Heart left ventricle (tissue), 16 donors: ENCODE measurements at regions not wholly inside any gene's neighbourhood (a gene's known extent, or its start where the extent isn't known, plus 50 kb on each side); places are given as distances from the start of the nearest gene placed in this dataset.

ENCODE experiments used
- ATAC-seq, 4 donors: fragments of 200-7000 bp; cut with Tn5 transposase; one replicate each; pipeline ENCODE4 v1.9.1; 2020 to 2022; ENCODE audit warnings: moderate library complexity in 4 of 4, mild to moderate bottlenecking in 3 of 4, moderate number of reproducible peaks in 1 of 4
- DNase-seq, 5 donors: peaks; one replicate each; pipeline ENCODE4 v3.0.0-alpha.2; 2020
- H3K27ac ChIP-seq, 12 donors: fragments of 200-600 bp; sonication (generic) in 4 of 12; one replicate each; pipeline versions ENCODE4 v1.5.0 to v1.8.0; 2016 to 2022; ENCODE audit warnings: mild to moderate bottlenecking in 2 of 12
- H3K27me3 ChIP-seq, 9 donors: fragments of 200-600 bp; sonication (generic) in 2 of 9; one replicate each; pipeline versions ENCODE4 v1.5.1 to v1.8.0; 2016 to 2022; ENCODE audit warnings: mild to moderate bottlenecking in 3 of 9
- H3K36me3 ChIP-seq, 9 donors: fragments of 200-600 bp; sonication (generic) in 2 of 9; one replicate each; pipeline versions ENCODE4 v1.5.0 to v1.8.0; 2018 to 2022; ENCODE audit warnings: mild to moderate bottlenecking in 2 of 9
- H3K4me1 ChIP-seq, 12 donors: fragments of 200-600 bp; sonication (generic) in 4 of 12; one replicate each; pipeline versions ENCODE4 v1.5.0 to v1.8.0; 2016 to 2022; ENCODE audit warnings: mild to moderate bottlenecking in 3 of 12
- H3K4me3 ChIP-seq, 12 donors: fragments of 200-600 bp; sonication (generic) in 4 of 12; one replicate each; pipeline versions ENCODE4 v1.5.0 to v1.8.0; 2017 to 2022; ENCODE audit warnings: mild to moderate bottlenecking in 9 of 12, moderate library complexity in 4 of 12
- H3K9me3 ChIP-seq, 12 donors: fragments of 200-600 bp; sonication (generic) in 4 of 12; one replicate each; pipeline versions ENCODE4 v1.5.0 to v1.8.0; 2016 to 2022; ENCODE audit warnings: mild to moderate bottlenecking in 1 of 12
- CTCF ChIP-seq, 12 donors: fragments of 200-600 bp; sonication (generic) in 4 of 12; IDR thresholded peaks; one replicate each; pipeline versions ENCODE4 v1.5.0 to v1.8.0; 2018 to 2022; ENCODE audit warnings: antibody characterized with exemption in 12 of 12, mild to moderate bottlenecking in 5 of 12
- POLR2A ChIP-seq, 2 donors: fragments of 450-650 bp; IDR thresholded peaks; one replicate each; pipeline ENCODE4 v1.6.1; 2017; ENCODE audit warnings: antibody characterized with exemption in 2 of 2, mild to moderate bottlenecking in 2 of 2, moderate library complexity in 2 of 2
- WGBS, 4 donors: extraction: QIAGEN DNeasy Blood & Tissue Kit in 2 of 4; methylation state at CpG; one replicate each; pipeline versions ENCODE4 v1.1.5 to v1.1.7; 2013 to 2018; 5-methylcytosine and 5-hydroxymethylcytosine counted together
- intact Hi-C, 10 donors: fragments of 100-400 bp; cut with DNase I; formaldehyde crosslinking; loops; one replicate each; pipeline versions ENCODE4 v1.11.1 to v1.14.2; 2022
- donor health status: ischemic (EF 13 %, LVEDD 7.1; RV severe dilation, severe dysfunction).
- donor health status: healthy with polysubstance abuse.
- donor health status: DM: no; HTN: yes; CAD: no.
- donor health status: DM: no; HTN: no; CAD: no.
- donor health status: ischemic (EF 25% LVEDD 6.9; RV normal size, moderate dysfunction).
- donor health status: ischemic (EF 25% LVEDD 5.7; RV mildly dilated, moderate dysfunction).
- donor health status: healthy.
- donor health status: DM: yes; HTN: yes; CAD: no.
- donor health status: ischemic (EF 35%, LVEDD 5.7; RV mildly dilated, moderate dysfunction).
- donor health status: nonischemic (EF 11% LVEDD 7.7; RV severe dilation, severe dysfunction).
- donor health status: DM: yes; HTN: yes; CAD: no.
- donor health status: PGD.
- donor health status: ischemic (EF 29% LVEDD 5.4; RV normal size, mild dysfunction).
- donor health status: nonischemic (EF 23%, LVEDD 6.1; RV moderate dilation, normal function).

- DNase-seq (no peak), ATAC-seq (no peak)
- H3K36me3 ChIP-seq, result no peaks in the 10 kb centered on the region
- H3K27me3 ChIP-seq, result no peaks in the 10 kb centered on the region
- no peak overlapping the region for H3K27ac ChIP-seq
- no peak for TF ChIP-seq POLR2A (IDR thresholded peaks at IDR 0.05)
- no peak for TF ChIP-seq CTCF (IDR thresholded peaks at IDR 0.05)
- H3K9me3 ChIP-seq, result peaks cover 0 to 14% (median 0%) of the 10 kb centered on the region in 12 donors
- intact Hi-C loops, result no loop called here
- WGBS, 4 donors, result 72 to 84% (median 76%) methylated on average over 4 of the region's 4 CpGs
- no peaks in the 10 kb centered on the region for H3K4me1 ChIP-seq
- H3K4me3 ChIP-seq, result no peak overlapping the region
Measured at GRCh38 chr1:222357252-222357651, 190.7 kb downstream of the HHIPL2 start.

GRCh38 chr1:222347627-222348026, 200.3 kb downstream of the HHIPL2 start:
- Histone ChIP-seq H3K27ac (no peak overlapping the region), H3K9me3 (peaks cover 0 to 4% (median 0%) of the 10 kb centered on the region in 12 donors), H3K4me1 (no peaks in the 10 kb centered on the region), H3K36me3 (no peaks in the 10 kb centered on the region), H3K4me3 (no peak overlapping the region), H3K27me3 (peaks cover 0 to 4% (median 0%) of the 10 kb centered on the region in 9 donors)
- DNase-seq, result no peak
- intact Hi-C loops, result no loop called here
- TF ChIP-seq CTCF (IDR thresholded peaks at IDR 0.05) (no peak), POLR2A (IDR thresholded peaks at IDR 0.05) (no peak)
- ATAC-seq, result no peak
- 76 to 84% (median 82%) methylated on average over 3 of the region's 3 CpGs for WGBS, 4 donors

GRCh38 chr1:222346955-222347354, 200.9 kb downstream of the HHIPL2 start:
- H3K27me3 ChIP-seq, result peaks cover 0 to 4% (median 0%) of the 10 kb centered on the region in 9 donors
- TF ChIP-seq POLR2A (IDR thresholded peaks at IDR 0.05) (no peak), CTCF (IDR thresholded peaks at IDR 0.05) (no peak)
- H3K9me3 ChIP-seq, result peaks cover 0 to 4% (median 0%) of the 10 kb centered on the region in 12 donors
- ATAC-seq, result no peak
- H3K27ac ChIP-seq, result no peak overlapping the region
- intact Hi-C loops, result no loop called here
- no peak for DNase-seq
- H3K4me3 ChIP-seq, result no peak overlapping the region
- H3K4me1 ChIP-seq, result no peaks in the 10 kb centered on the region
- H3K36me3 ChIP-seq, result no peaks in the 10 kb centered on the region
- 94 to 98% (median 96%) methylated on average over 4 of the region's 4 CpGs for WGBS, 4 donors

GRCh38 chr1:222339376-222339947, 208.4 kb downstream of the HHIPL2 start:
- ATAC-seq (no peak), DNase-seq (no peak)
- 60 to 89% (median 75%) methylated on average over 7 of the region's 7 CpGs for WGBS, 4 donors
- Histone ChIP-seq H3K4me3 (no peak overlapping the region), H3K9me3 (peaks cover 0 to 3% (median 0%) of the 10 kb centered on the region in 12 donors), H3K27me3 (no peaks in the 10 kb centered on the region), H3K27ac (no peak overlapping the region), H3K36me3 (no peaks in the 10 kb centered on the region), H3K4me1 (no peaks in the 10 kb centered on the region)
- no peak for TF ChIP-seq POLR2A (IDR thresholded peaks at IDR 0.05)
- TF ChIP-seq CTCF (IDR thresholded peaks at IDR 0.05), result no peak
- intact Hi-C loops, result no loop called here
